Effector memory CD8-positive, alpha-beta T cell (primary cell): ENCODE measurements at regions not wholly inside any gene's neighbourhood (a gene's known extent, or its start where the extent isn't known, plus 50 kb on each side); places are given as distances from the start of the nearest gene placed in this dataset.
"Not testable (repeated sequence)": the region's sequence is repeated elsewhere in the genome, so short reads cannot be mapped to it uniquely, and the experiment has no call there.

ENCODE experiments used
- ATAC-seq: fragments of 150-1000 bp; cut with Tn5 transposase; replicated peaks from 2 replicates; pipeline ENCODE4 v1.10.0; 2021; ENCODE audit warnings: mild to moderate bottlenecking, moderate library complexity
- DNase-seq, 3 experiments: peaks; one replicate each; pipeline ENCODE4 v3.0.0; 2021
- H3K27ac Mint-ChIP-seq, 2 donors: one replicate each; pipeline ENCODE4 v1.8.0; 2022; ENCODE audit warnings: mild to moderate bottlenecking in 2 of 2, mixed read lengths in 2 of 2, moderate library complexity in 2 of 2
- H3K27me3 Mint-ChIP-seq, 2 donors: one replicate each; pipeline ENCODE4 v1.8.0; 2022; ENCODE audit warnings: mixed read lengths in 2 of 2
- H3K36me3 Mint-ChIP-seq: one replicate; pipeline ENCODE4 v1.8.0; 2022; ENCODE audit warnings: mild to moderate bottlenecking, moderate library complexity, mixed read lengths; ENCODE audit not compliant: insufficient read depth
- H3K4me1 Mint-ChIP-seq, 2 donors: one replicate each; pipeline ENCODE4 v1.8.0; 2022; ENCODE audit warnings: low read depth in 2 of 2, mixed read lengths in 2 of 2
- H3K4me3 Mint-ChIP-seq, 2 donors: one replicate each; pipeline ENCODE4 v1.8.0; 2022; ENCODE audit warnings: mild to moderate bottlenecking in 2 of 2, mixed read lengths in 2 of 2, moderate library complexity in 2 of 2
- H3K9me3 Mint-ChIP-seq, 2 donors: one replicate each; pipeline ENCODE4 v1.8.0; 2022; ENCODE audit warnings: mixed read lengths in 2 of 2

DNA sequence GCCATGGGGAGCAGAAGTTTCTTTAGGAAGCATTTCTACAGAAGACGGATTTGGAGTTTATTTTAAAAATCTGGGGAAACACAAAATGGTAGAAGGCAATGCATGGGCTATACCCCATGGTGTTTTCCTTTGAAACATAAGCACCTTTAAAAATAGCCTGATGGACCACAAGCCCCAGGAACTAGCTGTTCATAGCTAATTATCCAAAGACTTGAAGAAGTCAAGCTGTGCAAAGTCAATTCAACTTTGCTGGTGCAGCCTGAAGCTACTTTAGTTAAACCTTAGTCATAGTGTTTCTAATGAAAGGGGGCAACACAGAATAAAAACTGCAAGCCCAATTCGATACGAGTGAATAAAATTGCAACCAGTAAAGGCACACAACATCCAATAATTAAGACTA lies 732.5 kb downstream of the GALC start:
- Mint-ChIP-seq H3K27me3 (no peaks in the 10 kb centered on the region), H3K27ac (no peak overlapping the region), H3K36me3 (no peaks in the 10 kb centered on the region)

DNA sequence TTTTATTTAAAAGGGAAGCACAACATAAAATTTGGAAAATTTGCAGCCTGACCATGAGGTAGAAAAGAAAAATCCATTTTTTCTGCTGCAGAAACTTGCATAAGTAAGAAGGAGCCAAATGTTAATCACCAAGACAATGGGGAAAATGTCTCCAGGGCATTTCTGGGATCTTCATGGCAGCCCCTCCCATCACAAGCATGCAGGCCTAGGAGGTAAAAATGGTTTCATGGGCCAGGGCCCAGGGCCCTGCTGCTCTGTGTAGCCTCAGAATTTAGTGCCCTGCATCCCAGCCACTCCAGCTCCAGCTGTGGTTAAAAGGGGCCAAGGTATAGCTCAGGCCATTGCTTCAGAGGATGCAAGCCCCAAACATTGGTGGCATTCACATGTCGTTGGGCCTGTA lies 735.6 kb downstream of the GALC start:
- no peak for DNase-seq
- peaks cover 0 to 4% of the 10 kb centered on the region in 2 donors for H3K9me3 Mint-ChIP-seq
- H3K36me3 Mint-ChIP-seq = no peaks in the 10 kb centered on the region
- H3K4me1 Mint-ChIP-seq = no peaks in the 10 kb centered on the region
- no peak overlapping the region for H3K27ac Mint-ChIP-seq
- no peak for ATAC-seq
- H3K4me3 Mint-ChIP-seq = no peak overlapping the region
- no peaks in the 10 kb centered on the region for H3K27me3 Mint-ChIP-seq

More for the DNA sequence above, 732.5 kb downstream of the GALC start:
- peaks cover 0 to 7% of the 10 kb centered on the region in 2 donors for H3K9me3 Mint-ChIP-seq
- H3K4me3 Mint-ChIP-seq = no peak overlapping the region
- ATAC-seq (no peak), DNase-seq (no peak)
- no peaks in the 10 kb centered on the region for H3K4me1 Mint-ChIP-seq

DNA sequence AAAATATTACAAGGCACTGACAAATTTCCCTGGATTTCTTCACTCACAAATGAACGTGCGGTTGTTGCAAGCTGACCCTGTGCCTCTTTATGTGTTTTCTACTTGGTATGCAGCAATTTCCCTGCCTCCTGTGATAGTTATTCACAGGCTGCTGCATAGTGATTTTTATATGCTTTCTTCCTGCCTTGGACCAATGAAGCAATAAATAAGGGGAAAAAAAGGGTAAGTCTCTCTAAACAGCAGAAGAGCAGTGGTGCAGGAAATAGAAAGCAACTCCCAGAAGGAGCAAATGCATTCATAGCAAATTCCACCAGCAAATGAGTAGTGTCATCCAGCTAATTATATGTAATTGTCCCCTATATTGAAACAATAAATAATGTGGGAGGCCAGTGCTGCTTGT lies 737.9 kb downstream of the GALC start:
- ATAC-seq = no peak
- Mint-ChIP-seq H3K4me1 (no peaks in the 10 kb centered on the region), H3K9me3 (peaks cover 0 to 4% of the 10 kb centered on the region in 2 donors), H3K27ac (no peak overlapping the region), H3K36me3 (no peaks in the 10 kb centered on the region), H3K27me3 (no peaks in the 10 kb centered on the region), H3K4me3 (no peak overlapping the region)
- no peak for DNase-seq

DNA sequence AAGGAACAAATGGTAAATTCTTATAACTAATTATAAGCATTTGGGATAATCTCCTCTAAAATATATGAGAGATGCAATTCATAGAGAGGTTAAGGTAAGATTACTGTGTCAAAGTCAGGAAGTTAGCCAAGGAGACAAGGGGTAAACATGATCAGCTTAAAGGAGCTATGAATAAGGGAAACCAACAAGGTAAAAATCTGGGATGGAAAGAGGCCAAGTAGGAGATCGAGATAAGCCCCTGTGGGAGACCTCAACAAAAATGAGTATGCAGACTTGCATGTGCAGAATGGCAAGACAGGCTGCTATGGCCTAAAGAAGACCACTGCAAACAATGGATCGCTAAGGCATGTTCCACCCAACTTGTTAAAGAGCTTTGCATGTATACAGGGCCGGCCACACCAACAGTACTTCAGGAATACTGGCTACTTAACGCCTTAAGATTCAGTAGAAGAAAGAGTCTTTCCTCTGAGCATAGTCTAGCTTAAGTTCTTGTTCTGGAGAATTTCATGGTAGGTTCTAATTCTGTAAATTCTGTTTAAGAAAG lies 738.6 kb downstream of the GALC start:
- no peak for ATAC-seq
- H3K27ac Mint-ChIP-seq = no peak overlapping the region
- no peak overlapping the region for H3K4me3 Mint-ChIP-seq
- no peaks in the 10 kb centered on the region for H3K27me3 Mint-ChIP-seq
- no peaks in the 10 kb centered on the region for H3K36me3 Mint-ChIP-seq
- H3K4me1 Mint-ChIP-seq = no peaks in the 10 kb centered on the region
- no peak for DNase-seq
- peaks cover 0 to 5% of the 10 kb centered on the region in 2 donors for H3K9me3 Mint-ChIP-seq

DNA sequence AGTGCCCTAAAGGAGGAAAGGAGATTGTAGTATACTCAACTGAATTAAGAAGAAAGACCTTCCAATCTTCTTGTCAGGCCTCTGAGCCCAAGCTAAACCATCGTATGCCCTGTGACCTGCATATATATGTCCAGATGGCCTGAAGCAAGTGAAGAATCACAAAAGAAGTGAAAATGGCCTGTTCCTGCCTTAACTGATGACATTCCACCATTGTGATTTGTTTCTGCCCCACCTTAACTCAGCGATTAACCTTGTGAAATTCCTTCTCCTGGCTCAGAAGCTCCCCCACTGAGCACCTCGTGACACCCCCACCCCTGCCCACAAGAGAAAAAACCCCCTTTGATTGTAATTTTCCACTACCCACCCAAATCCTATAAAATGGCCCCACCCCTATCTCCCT lies 739.2 kb downstream of the GALC start:
- DNase-seq, ATAC-seq, H3K27ac Mint-ChIP-seq, H3K36me3 Mint-ChIP-seq, H3K27me3 Mint-ChIP-seq, H3K9me3 Mint-ChIP-seq, H3K4me1 Mint-ChIP-seq, H3K4me3 Mint-ChIP-seq: not testable (repeated sequence)

DNA sequence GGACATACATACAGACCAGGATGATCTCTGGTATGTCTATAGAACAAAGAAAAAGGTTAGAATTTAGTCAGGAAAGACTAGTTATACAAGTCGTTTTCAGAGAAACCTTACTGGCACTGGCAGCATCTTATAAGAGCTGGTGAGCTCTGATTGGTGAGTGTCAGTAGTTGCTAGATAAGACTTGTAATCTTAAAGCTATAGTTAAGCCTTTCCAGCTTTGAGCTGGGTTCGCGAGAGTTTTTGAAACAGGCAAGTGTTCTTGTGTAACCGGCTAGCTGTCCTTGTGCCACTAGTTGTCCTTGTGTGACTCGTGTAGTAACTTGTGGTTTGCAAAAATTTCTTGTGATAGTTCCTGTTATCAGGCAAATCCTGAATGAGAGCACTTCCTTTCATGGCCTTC lies 740.9 kb downstream of the GALC start:
- Mint-ChIP-seq H3K9me3 (peaks cover 0 to 4% of the 10 kb centered on the region in 2 donors), H3K4me1 (no peaks in the 10 kb centered on the region), H3K27me3 (no peaks in the 10 kb centered on the region), H3K27ac (no peak overlapping the region), H3K36me3 (no peaks in the 10 kb centered on the region), H3K4me3 (no peak overlapping the region)
- DNase-seq = no peak
- ATAC-seq = no peak

DNA sequence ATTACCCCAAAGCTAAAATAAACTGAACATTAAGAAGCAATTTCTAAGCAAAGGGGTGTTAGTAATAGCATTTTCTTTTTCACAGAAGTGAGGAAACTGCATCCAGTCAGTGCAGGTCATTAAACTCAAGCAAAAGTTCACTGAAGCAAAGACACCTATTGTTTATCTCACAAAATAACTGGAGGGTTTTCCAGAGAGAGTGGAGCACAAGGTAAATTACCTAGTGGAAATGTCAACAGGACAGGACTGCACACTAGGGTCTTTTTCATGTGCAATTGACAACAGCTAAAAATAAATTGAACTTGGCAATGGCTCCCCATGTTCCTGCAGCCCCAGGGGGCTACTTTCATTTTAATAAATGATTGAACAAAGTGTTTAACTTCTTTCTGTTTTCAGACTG lies 742.0 kb downstream of the GALC start:
- no peaks in the 10 kb centered on the region for H3K36me3 Mint-ChIP-seq
- DNase-seq (no peak), ATAC-seq (no peak)
- H3K27me3 Mint-ChIP-seq = no peaks in the 10 kb centered on the region
- no peak overlapping the region for H3K27ac Mint-ChIP-seq
- H3K4me3 Mint-ChIP-seq = no peak overlapping the region
- H3K9me3 Mint-ChIP-seq = peaks cover 0 to 4% of the 10 kb centered on the region in 2 donors
- no peaks in the 10 kb centered on the region for H3K4me1 Mint-ChIP-seq

DNA sequence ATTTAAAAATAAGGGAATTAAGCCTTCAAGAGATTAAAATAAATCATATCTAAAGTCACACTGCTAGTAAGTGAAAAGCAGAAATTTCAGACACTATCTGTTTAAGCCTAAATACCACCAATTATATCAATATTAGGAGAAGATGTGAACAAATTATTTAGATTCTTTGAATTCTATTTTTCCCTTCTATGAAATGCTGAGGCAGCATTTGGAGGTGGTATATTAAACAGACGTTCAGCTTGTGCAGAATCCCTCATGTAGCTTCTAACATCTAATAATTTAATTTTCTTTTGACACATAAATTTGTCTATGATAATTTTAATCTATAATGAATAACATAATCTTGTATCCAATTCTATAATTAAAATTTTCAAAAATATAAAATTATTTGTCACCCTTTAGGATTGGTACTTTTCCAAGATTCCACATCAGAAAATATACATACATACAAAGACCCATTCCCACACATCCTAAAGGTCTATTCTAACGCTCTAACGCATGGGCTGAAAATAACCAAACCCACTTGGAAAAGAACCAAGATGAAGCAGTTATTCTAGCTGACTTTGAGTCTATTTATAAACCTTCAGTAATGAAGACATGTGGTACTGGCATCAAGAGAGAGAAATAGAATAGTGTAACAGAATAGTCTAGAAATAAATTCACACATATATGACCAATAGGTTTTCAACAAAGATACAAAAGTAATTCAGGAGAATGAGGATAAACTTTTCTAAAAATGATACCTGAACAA lies 751.8 kb downstream of the GALC start:
- Mint-ChIP-seq H3K4me3 (no peak overlapping the region), H3K9me3 (peaks cover 25 to 49% of the 10 kb centered on the region in 2 donors), H3K36me3 (peaks cover 3% of the 10 kb centered on the region), H3K4me1 (no peaks in the 10 kb centered on the region), H3K27ac (no peak overlapping the region), H3K27me3 (no peaks in the 10 kb centered on the region)
- DNase-seq (no peak), ATAC-seq (no peak)

DNA sequence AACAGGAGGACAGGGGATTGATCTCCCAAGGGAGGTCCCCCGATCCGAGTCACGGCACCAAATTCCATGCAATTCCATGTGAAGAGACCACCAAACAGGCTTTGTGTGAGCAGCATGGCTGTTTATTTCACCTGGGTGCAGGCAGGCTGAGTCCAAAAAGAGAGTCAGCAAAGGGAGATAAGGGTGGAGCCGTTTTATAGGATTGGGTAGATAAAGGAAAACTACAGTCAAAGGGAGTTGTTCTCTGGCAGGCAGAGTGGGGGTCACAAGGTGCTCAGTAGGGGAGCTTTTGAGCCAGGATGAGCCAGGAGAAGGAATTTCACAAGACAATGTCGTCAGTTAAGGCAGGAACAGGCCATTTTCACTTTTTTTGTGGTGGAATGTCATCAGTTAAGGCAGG lies 752.7 kb downstream of the GALC start:
- not testable (repeated sequence) for H3K36me3 Mint-ChIP-seq, DNase-seq, H3K4me1 Mint-ChIP-seq, H3K27me3 Mint-ChIP-seq, ATAC-seq, H3K4me3 Mint-ChIP-seq, H3K27ac Mint-ChIP-seq
- peaks cover 25 to 58% of the 10 kb centered on the region in 2 donors for H3K9me3 Mint-ChIP-seq

DNA sequence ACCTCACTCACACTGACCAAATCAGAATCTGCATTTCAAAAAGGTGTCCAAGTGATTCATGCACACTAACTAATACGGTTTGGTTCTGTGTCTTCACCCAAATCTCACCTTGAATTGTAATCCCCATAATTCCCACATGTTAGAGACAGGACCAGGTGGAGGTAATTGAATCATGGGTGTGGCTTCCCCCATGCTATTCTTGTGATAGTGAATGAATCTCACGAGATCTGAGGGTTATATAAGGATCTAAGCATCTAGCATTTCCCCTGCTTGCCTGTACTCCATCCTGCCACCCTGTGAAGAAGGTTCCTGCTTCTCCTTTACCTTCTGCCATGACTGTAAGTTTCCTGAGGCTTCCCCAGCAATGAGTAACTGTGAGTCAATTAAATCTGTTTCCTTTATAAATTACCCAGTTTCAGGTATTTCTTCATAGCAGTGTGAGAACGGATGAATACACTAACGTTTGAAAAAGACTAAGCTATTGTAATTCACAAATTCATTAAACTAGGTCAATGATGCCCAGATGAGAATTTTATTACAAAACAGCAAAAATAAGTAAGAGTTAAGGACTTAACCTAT lies 759.1 kb downstream of the GALC start:
- Mint-ChIP-seq H3K36me3 (no peaks in the 10 kb centered on the region), H3K27me3 (no peaks in the 10 kb centered on the region), H3K27ac (no peak overlapping the region), H3K9me3 (peaks cover 29 to 46% of the 10 kb centered on the region in 2 donors), H3K4me1 (no peaks in the 10 kb centered on the region), H3K4me3 (no peak overlapping the region)
- DNase-seq = no peak
- no peak for ATAC-seq

DNA sequence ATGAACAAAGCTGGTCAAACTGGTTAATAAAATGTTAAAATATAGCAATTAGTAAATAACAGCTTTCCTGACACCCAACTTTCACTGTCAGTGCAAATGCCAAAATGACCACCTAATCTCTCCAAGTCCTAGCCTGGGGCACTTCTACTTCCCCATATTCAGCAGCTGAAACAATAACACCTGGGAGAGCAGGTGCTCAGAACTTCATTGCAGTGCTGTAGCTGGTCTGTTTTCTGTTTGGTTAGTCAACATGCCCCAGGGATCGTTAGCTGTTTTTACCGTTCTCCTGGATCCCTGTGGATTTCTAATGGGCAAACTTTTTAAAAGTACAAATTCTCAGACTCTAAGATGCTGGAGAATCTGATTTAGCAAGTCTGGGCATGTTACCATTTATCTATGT lies 759.7 kb downstream of the GALC start:
- Mint-ChIP-seq H3K4me3 (no peak overlapping the region), H3K27ac (no peak overlapping the region), H3K4me1 (no peaks in the 10 kb centered on the region), H3K36me3 (no peaks in the 10 kb centered on the region), H3K27me3 (no peaks in the 10 kb centered on the region), H3K9me3 (peaks cover 25 to 40% of the 10 kb centered on the region in 2 donors)
- ATAC-seq (no peak), DNase-seq (no peak)

DNA sequence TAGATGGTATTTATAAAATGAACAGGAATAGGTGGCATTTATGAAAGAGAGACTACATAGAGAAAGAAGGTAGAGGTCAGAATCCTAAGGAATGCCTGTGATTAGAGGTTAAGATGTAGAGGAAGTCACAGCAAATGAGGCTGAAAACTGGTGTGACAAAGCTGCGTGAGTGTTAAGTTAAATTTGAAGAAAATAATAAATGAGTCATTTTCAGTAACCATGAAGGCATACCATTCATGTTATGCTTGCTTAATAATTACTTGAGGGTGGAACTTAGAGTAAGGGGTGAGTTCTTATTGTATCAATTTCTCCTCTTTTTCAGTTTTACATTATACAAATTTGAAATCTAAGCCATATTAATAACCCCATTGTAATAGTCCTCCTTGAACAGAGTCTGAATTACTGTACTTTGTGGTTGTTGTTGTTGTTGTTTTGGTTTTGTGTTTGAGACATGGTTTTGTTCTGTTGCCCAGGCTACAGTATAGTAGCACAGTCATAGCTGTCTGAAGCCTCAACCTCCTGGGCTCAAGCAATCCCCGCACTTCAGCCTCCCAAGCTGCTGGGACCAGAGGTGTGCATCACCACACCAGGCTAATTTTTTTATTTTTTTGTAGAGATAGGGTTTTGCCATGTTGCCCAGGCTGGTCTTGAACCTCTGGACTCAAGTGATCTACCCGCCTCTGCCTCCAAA lies 761.5 kb downstream of the GALC start:
- no peak for ATAC-seq
- DNase-seq = no peak
- H3K27me3 Mint-ChIP-seq = no peaks in the 10 kb centered on the region

DNA sequence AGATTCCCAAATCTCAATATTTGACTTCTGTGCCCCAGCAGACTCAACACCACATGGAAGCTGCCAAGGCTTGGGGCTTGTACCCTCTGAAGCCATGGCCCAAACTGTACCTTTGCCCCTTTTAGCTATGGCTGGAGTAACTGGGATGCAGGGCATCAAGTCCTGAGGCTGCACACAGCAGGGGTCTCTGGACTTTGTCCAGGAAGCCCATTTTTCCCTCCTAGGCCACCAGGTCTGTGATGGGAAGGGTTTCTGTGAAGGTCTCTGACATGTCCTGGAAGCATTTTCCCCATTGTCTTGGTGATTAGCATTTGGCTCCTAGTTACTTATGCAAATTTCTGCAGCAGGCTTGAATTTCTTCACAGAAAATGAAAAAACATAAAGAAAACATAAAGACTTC lies 762.3 kb downstream of the GALC start:
- no peak overlapping the region for H3K27ac Mint-ChIP-seq
- H3K9me3 Mint-ChIP-seq = peaks cover 12 to 24% of the 10 kb centered on the region in 2 donors
- no peaks in the 10 kb centered on the region for H3K4me1 Mint-ChIP-seq
- no peaks in the 10 kb centered on the region for H3K36me3 Mint-ChIP-seq
- DNase-seq (no peak), ATAC-seq (no peak)
- no peaks in the 10 kb centered on the region for H3K27me3 Mint-ChIP-seq
- H3K4me3 Mint-ChIP-seq = no peak overlapping the region

More for the DNA sequence above, 761.5 kb downstream of the GALC start:
- Mint-ChIP-seq H3K4me3 (no peak overlapping the region), H3K4me1 (no peaks in the 10 kb centered on the region), H3K27ac (no peak overlapping the region), H3K9me3 (peaks cover 14 to 32% of the 10 kb centered on the region in 2 donors), H3K36me3 (no peaks in the 10 kb centered on the region)

DNA sequence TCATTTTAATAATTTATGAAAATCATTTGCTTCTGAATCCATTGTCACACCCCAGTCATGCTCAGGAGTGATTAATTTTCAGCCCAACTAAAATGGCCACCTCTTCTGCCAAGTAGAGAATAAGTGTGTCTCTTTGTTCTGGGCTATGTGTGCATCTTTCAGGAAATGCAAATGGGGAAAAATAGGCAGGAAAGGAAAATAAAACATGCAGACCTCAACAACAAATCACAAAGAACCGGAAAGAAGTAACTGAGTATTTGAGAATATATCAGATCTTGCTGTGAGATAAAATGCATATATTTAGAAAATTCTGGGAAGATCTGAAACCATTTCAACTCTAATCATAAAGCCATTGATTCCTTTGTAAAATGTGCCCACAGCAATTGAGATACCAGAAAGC lies 763.9 kb downstream of the GALC start:
- Mint-ChIP-seq H3K27ac (no peak overlapping the region), H3K4me3 (no peak overlapping the region), H3K27me3 (no peaks in the 10 kb centered on the region), H3K9me3 (peaks cover 10% of the 10 kb centered on the region in 2 donors), H3K36me3 (no peaks in the 10 kb centered on the region), H3K4me1 (no peaks in the 10 kb centered on the region)
- no peak for ATAC-seq
- no peak for DNase-seq
